Cardiac muscle cell (in vitro differentiated cells and primary cell): ENCODE measurements at regions not wholly inside any gene's neighbourhood (a gene's known extent, or its start where the extent isn't known, plus 50 kb on each side); places are given as distances from the start of the nearest gene placed in this dataset.

ENCODE experiments used
- DNase-seq, 2 donors: peaks; one replicate each; pipeline versions ENCODE4 v3.0.0 to v3.0.0-alpha.2; 2010 to 2017; ENCODE audit warnings: low read depth in 1 of 2, low spot score in 1 of 2
- H3K27ac ChIP-seq: fragments of 200-600 bp; sonication (generic); 2 replicates; pipeline ENCODE4 v1.5.1; 2016
- H3K27me3 ChIP-seq: fragments of 200-600 bp; sonication (generic); 2 replicates; pipeline ENCODE4 v1.6.0; 2016; ENCODE audit warnings: control low read depth
- H3K36me3 ChIP-seq: fragments of 200-600 bp; sonication (generic); 2 replicates; pipeline ENCODE4 v1.5.1; 2016; ENCODE audit warnings: control low read depth
- H3K4me1 ChIP-seq: fragments of 200-600 bp; sonication (generic); 2 replicates; pipeline ENCODE4 v1.8.1; 2017; ENCODE audit warnings: low read depth, mild to moderate bottlenecking, mixed run types
- H3K4me3 ChIP-seq: fragments of 200-600 bp; sonication (generic); 2 replicates; pipeline ENCODE4 v1.5.1; 2016; ENCODE audit warnings: mild to moderate bottlenecking
- H3K9me3 ChIP-seq: fragments of 200-600 bp; sonication (generic); 2 replicates; pipeline ENCODE4 v1.5.1; 2017; ENCODE audit warnings: low read depth, mild to moderate bottlenecking, control low read depth
- CTCF ChIP-seq: IDR thresholded peaks from 2 replicates; pipeline ENCODE4 v1.5.1; 2012; ENCODE audit warnings: low read depth, mild to moderate bottlenecking, low read length

- H3K9me3 ChIP-seq = no peaks in the 10 kb centered on the region
- no peak for TF ChIP-seq CTCF
- no peak for DNase-seq
These were observed 289.3 kb downstream of the MAP2K6 start for GRCh38 chr17:69703751-69704150.

GRCh38 chr17:69704935-69705334 lies 290.4 kb downstream of the MAP2K6 start:
- no peak for TF ChIP-seq CTCF
- no peak for DNase-seq

More at GRCh38 chr17:69703751-69704150, 289.3 kb downstream of the MAP2K6 start:
- Histone ChIP-seq H3K27me3 (no peaks in the 10 kb centered on the region), H3K4me3 (no peak overlapping the region), H3K4me1 (no peaks in the 10 kb centered on the region), H3K27ac (no peak overlapping the region), H3K36me3 (no peaks in the 10 kb centered on the region)

DNA sequence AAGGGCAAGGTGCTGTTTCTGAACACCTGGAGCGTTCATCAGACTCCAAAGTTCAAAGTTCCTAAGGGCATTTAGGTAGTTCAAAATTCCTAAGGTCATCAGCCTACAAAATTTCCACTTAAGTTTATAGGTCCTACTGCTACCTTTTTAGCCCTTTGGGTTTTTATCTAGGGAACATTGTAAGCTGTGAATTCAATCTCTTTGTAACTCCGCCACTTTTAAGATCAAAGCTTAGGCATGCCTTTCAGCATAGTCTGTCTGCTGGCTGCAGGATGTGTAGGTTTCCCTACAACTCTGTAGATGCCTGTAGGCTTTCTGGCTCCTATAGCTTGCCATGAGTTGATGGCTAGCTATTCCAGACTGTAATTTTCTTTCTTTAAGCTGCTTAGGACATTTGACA lies 291.6 kb downstream of the MAP2K6 start:
- Histone ChIP-seq H3K27ac (no peak overlapping the region), H3K9me3 (no peaks in the 10 kb centered on the region), H3K36me3 (no peaks in the 10 kb centered on the region), H3K4me3 (no peak overlapping the region), H3K27me3 (no peaks in the 10 kb centered on the region), H3K4me1 (no peaks in the 10 kb centered on the region)
- DNase-seq = no peak
- no peak for TF ChIP-seq CTCF

More at GRCh38 chr17:69704935-69705334, 290.4 kb downstream of the MAP2K6 start:
- no peak overlapping the region for H3K4me3 ChIP-seq
- no peaks in the 10 kb centered on the region for H3K36me3 ChIP-seq
- no peaks in the 10 kb centered on the region for H3K27me3 ChIP-seq
- H3K4me1 ChIP-seq = no peaks in the 10 kb centered on the region
- H3K9me3 ChIP-seq = no peaks in the 10 kb centered on the region
- no peak overlapping the region for H3K27ac ChIP-seq

DNA sequence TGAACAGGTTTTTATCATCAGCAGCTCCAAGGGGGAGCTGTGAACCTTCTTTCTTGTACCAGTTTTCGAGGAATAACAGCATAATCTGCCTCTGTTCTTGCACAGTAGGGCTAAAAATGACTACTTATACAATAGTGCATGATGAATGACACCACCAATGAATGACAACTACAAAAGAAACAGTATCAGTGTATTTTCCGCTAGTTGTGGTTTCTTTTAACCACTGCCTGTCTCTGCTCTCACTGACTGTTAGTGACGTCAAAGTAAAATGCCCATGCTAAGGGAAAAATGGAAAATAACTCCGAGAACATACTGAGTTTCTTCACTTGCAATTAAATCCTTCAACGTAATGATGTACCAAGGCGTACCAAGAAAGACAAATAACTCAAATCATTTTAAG lies 294.9 kb downstream of the MAP2K6 start:
- no peak for TF ChIP-seq CTCF
- Histone ChIP-seq H3K4me3 (no peak overlapping the region), H3K27ac (no peak overlapping the region), H3K36me3 (no peaks in the 10 kb centered on the region), H3K9me3 (no peaks in the 10 kb centered on the region), H3K27me3 (no peaks in the 10 kb centered on the region), H3K4me1 (no peaks in the 10 kb centered on the region)
- no peak for DNase-seq

GRCh38 chr17:69710926-69711325 lies 296.4 kb downstream of the MAP2K6 start:
- TF ChIP-seq CTCF = no peak
- Histone ChIP-seq H3K4me1 (no peaks in the 10 kb centered on the region), H3K9me3 (no peaks in the 10 kb centered on the region), H3K4me3 (no peak overlapping the region), H3K27ac (no peak overlapping the region), H3K27me3 (no peaks in the 10 kb centered on the region), H3K36me3 (no peaks in the 10 kb centered on the region)
- no peak for DNase-seq

DNA sequence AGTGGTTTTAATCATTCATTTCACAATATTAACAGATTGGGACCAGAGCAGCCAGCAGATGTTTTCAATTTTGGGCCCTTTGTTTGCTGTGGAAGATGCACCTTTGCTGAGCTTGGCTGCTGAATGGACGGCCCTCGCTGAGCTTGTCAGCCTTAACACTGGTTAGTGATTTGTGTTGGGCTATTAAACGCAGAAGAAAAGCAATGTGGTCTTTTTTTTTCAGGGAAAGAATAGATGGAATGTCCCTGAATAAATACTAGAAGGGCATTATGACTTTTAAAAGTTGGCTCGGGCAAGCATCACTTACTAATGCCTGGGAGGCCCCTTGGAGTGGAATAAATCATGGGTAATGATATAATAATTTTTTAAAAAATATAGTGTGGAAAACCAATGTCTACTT lies 297.0 kb downstream of the MAP2K6 start:
- no peak for DNase-seq
- no peaks in the 10 kb centered on the region for H3K9me3 ChIP-seq
- TF ChIP-seq CTCF = no peak
- H3K27ac ChIP-seq = no peak overlapping the region
- H3K4me1 ChIP-seq = no peaks in the 10 kb centered on the region
- H3K36me3 ChIP-seq = no peaks in the 10 kb centered on the region
- H3K4me3 ChIP-seq = no peak overlapping the region
- no peaks in the 10 kb centered on the region for H3K27me3 ChIP-seq
